Heart left ventricle (tissue), 16 donors: ENCODE measurements at regions not wholly inside any gene's neighbourhood (a gene's known extent, or its start where the extent isn't known, plus 50 kb on each side); places are given as distances from the start of the nearest gene placed in this dataset.

ENCODE experiments used
- ATAC-seq, 4 donors: fragments of 200-7000 bp; cut with Tn5 transposase; one replicate each; pipeline ENCODE4 v1.9.1; 2020 to 2022; ENCODE audit warnings: moderate library complexity in 4 of 4, mild to moderate bottlenecking in 3 of 4, moderate number of reproducible peaks in 1 of 4
- DNase-seq, 5 donors: peaks; one replicate each; pipeline ENCODE4 v3.0.0-alpha.2; 2020
- H3K27ac ChIP-seq, 12 donors: fragments of 200-600 bp; sonication (generic) in 4 of 12; one replicate each; pipeline versions ENCODE4 v1.5.0 to v1.8.0; 2016 to 2022; ENCODE audit warnings: mild to moderate bottlenecking in 2 of 12
- H3K27me3 ChIP-seq, 9 donors: fragments of 200-600 bp; sonication (generic) in 2 of 9; one replicate each; pipeline versions ENCODE4 v1.5.1 to v1.8.0; 2016 to 2022; ENCODE audit warnings: mild to moderate bottlenecking in 3 of 9
- H3K36me3 ChIP-seq, 9 donors: fragments of 200-600 bp; sonication (generic) in 2 of 9; one replicate each; pipeline versions ENCODE4 v1.5.0 to v1.8.0; 2018 to 2022; ENCODE audit warnings: mild to moderate bottlenecking in 2 of 9
- H3K4me1 ChIP-seq, 12 donors: fragments of 200-600 bp; sonication (generic) in 4 of 12; one replicate each; pipeline versions ENCODE4 v1.5.0 to v1.8.0; 2016 to 2022; ENCODE audit warnings: mild to moderate bottlenecking in 3 of 12
- H3K4me3 ChIP-seq, 12 donors: fragments of 200-600 bp; sonication (generic) in 4 of 12; one replicate each; pipeline versions ENCODE4 v1.5.0 to v1.8.0; 2017 to 2022; ENCODE audit warnings: mild to moderate bottlenecking in 9 of 12, moderate library complexity in 4 of 12
- H3K9me3 ChIP-seq, 12 donors: fragments of 200-600 bp; sonication (generic) in 4 of 12; one replicate each; pipeline versions ENCODE4 v1.5.0 to v1.8.0; 2016 to 2022; ENCODE audit warnings: mild to moderate bottlenecking in 1 of 12
- CTCF ChIP-seq, 12 donors: fragments of 200-600 bp; sonication (generic) in 4 of 12; IDR thresholded peaks; one replicate each; pipeline versions ENCODE4 v1.5.0 to v1.8.0; 2018 to 2022; ENCODE audit warnings: antibody characterized with exemption in 12 of 12, mild to moderate bottlenecking in 5 of 12
- POLR2A ChIP-seq, 2 donors: fragments of 450-650 bp; IDR thresholded peaks; one replicate each; pipeline ENCODE4 v1.6.1; 2017; ENCODE audit warnings: antibody characterized with exemption in 2 of 2, mild to moderate bottlenecking in 2 of 2, moderate library complexity in 2 of 2
- WGBS, 4 donors: extraction: QIAGEN DNeasy Blood & Tissue Kit in 2 of 4; methylation state at CpG; one replicate each; pipeline versions ENCODE4 v1.1.5 to v1.1.7; 2013 to 2018; 5-methylcytosine and 5-hydroxymethylcytosine counted together
- intact Hi-C, 10 donors: fragments of 100-400 bp; cut with DNase I; formaldehyde crosslinking; loops; one replicate each; pipeline versions ENCODE4 v1.11.1 to v1.14.2; 2022
- donor health status: ischemic (EF 13 %, LVEDD 7.1; RV severe dilation, severe dysfunction).
- donor health status: healthy with polysubstance abuse.
- donor health status: DM: no; HTN: yes; CAD: no.
- donor health status: DM: no; HTN: no; CAD: no.
- donor health status: ischemic (EF 25% LVEDD 6.9; RV normal size, moderate dysfunction).
- donor health status: ischemic (EF 25% LVEDD 5.7; RV mildly dilated, moderate dysfunction).
- donor health status: healthy.
- donor health status: DM: yes; HTN: yes; CAD: no.
- donor health status: ischemic (EF 35%, LVEDD 5.7; RV mildly dilated, moderate dysfunction).
- donor health status: nonischemic (EF 11% LVEDD 7.7; RV severe dilation, severe dysfunction).
- donor health status: DM: yes; HTN: yes; CAD: no.
- donor health status: PGD.
- donor health status: ischemic (EF 29% LVEDD 5.4; RV normal size, mild dysfunction).
- donor health status: nonischemic (EF 23%, LVEDD 6.1; RV moderate dilation, normal function).

DNA sequence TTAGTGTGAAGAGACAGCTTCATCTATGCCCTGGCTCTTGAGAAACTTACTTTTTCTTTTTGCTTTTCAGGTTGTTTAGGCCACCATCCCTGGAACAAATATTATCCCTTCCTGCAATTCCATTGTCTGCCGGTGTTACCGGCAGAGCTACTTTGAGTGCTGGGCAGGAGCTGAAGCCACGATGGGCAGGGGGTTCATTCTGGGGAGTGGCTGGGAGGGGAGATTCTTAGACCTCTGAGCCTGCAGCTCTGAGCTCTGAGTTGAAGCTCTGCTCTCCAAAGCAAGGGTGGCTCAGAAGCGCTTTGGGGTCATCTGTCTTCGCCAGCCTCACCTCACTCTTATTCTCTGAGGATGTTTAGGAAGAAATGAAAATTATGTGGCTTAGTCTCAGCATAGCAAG lies 1066.6 kb upstream of the SLC10A2 start:
- H3K36me3 ChIP-seq, result no peaks in the 10 kb centered on the region
- no peak for TF ChIP-seq CTCF (IDR thresholded peaks at IDR 0.05)
- no peak for TF ChIP-seq POLR2A (IDR thresholded peaks at IDR 0.05)
- no peaks in the 10 kb centered on the region for H3K27me3 ChIP-seq
- H3K4me1 ChIP-seq, result no peaks in the 10 kb centered on the region
- H3K9me3 ChIP-seq, result no peaks in the 10 kb centered on the region
- DNase-seq (no peak), ATAC-seq (no peak)
- WGBS, 4 donors, result 70 to 86% (median 78%) methylated on average over 5 of the region's 5 CpGs
- H3K27ac ChIP-seq, result no peak overlapping the region
- intact Hi-C loops, result no loop called here
- H3K4me3 ChIP-seq, result no peak overlapping the region

DNA sequence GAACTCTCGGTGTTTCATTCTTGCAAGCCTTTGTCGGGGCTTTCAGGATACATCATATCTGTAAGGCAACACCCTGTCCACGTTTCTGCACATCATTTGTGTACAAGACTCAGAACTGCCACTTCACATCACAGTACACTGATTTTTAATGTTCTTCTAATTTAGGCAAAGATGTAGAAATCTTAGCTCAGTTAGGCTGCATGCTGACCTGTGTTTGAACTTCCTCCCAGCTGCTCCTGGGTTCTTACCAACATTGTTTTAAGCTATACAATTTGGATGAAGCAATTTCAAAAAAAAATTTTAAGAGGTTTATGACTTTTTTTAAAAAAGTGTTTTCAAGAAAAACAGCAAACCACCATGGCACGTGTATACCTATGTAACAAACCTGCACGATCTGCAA lies 1047.9 kb upstream of the SLC10A2 start:
- Histone ChIP-seq H3K4me3 (no peak overlapping the region), H3K9me3 (no peaks in the 10 kb centered on the region), H3K36me3 (no peaks in the 10 kb centered on the region), H3K27me3 (no peaks in the 10 kb centered on the region), H3K27ac (no peak overlapping the region), H3K4me1 (no peaks in the 10 kb centered on the region)
- intact Hi-C loops, result no loop called here
- ATAC-seq (no peak), DNase-seq (no peak)
- WGBS, 4 donors, result 46 to 63% (median 53%) methylated on average over 5 of the region's 5 CpGs
- TF ChIP-seq POLR2A (IDR thresholded peaks at IDR 0.05), result no peak
- TF ChIP-seq CTCF (IDR thresholded peaks at IDR 0.05), result no peak

DNA sequence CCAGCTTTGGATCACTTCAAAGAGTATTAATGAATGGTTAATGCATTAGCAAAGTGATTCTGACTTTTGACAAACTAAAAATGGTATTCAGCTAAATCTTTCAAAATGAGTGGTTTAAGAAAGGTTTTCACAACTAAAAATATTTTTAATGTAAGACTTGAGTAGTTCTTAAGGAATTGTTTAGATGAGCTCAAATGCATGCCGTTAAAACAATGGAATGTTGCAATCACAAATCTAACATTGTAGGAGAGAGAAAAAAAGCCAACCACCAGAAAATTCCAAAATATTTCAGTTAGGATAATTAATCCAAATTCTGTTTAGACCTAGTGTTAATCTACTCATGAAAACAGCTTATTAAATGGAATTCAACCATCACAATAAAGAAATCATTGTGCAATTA lies 1044.8 kb upstream of the SLC10A2 start:
- no peaks in the 10 kb centered on the region for H3K9me3 ChIP-seq
- no peaks in the 10 kb centered on the region for H3K4me1 ChIP-seq
- H3K36me3 ChIP-seq, result no peaks in the 10 kb centered on the region
- no peak overlapping the region for H3K27ac ChIP-seq
- H3K4me3 ChIP-seq, result no peak overlapping the region
- DNase-seq (no peak), ATAC-seq (no peak)
- intact Hi-C loops, result no loop called here
- WGBS, 4 donors, result 68 to 72% (median 70%) methylated on average over 1 of the region's 1 CpG
- H3K27me3 ChIP-seq, result no peaks in the 10 kb centered on the region
- TF ChIP-seq POLR2A (IDR thresholded peaks at IDR 0.05) (no peak), CTCF (IDR thresholded peaks at IDR 0.05) (no peak)

- H3K36me3 ChIP-seq, result no peaks in the 10 kb centered on the region
- TF ChIP-seq POLR2A (IDR thresholded peaks at IDR 0.05), result no peak
- TF ChIP-seq CTCF (IDR thresholded peaks at IDR 0.05), result no peak
- no peaks in the 10 kb centered on the region for H3K9me3 ChIP-seq
- H3K27ac ChIP-seq, result no peak overlapping the region
- no peak overlapping the region for H3K4me3 ChIP-seq
- ATAC-seq, result no peak
- DNase-seq, result no peak
- WGBS, 4 donors, result 53 to 59% (median 56%) methylated on average over 9 of the region's 9 CpGs
- no peaks in the 10 kb centered on the region for H3K27me3 ChIP-seq
- no peaks in the 10 kb centered on the region for H3K4me1 ChIP-seq
- intact Hi-C loops, result no loop called here
Observed at GRCh38 chr13:104106705-104107393, 1040.6 kb upstream of the SLC10A2 start.
